ENCODE measurements at regions not wholly inside any gene's neighbourhood (a gene's known extent, or its start where the extent isn't known, plus 50 kb on each side); places are given as distances from the start of the nearest gene placed in this dataset.

DNA sequence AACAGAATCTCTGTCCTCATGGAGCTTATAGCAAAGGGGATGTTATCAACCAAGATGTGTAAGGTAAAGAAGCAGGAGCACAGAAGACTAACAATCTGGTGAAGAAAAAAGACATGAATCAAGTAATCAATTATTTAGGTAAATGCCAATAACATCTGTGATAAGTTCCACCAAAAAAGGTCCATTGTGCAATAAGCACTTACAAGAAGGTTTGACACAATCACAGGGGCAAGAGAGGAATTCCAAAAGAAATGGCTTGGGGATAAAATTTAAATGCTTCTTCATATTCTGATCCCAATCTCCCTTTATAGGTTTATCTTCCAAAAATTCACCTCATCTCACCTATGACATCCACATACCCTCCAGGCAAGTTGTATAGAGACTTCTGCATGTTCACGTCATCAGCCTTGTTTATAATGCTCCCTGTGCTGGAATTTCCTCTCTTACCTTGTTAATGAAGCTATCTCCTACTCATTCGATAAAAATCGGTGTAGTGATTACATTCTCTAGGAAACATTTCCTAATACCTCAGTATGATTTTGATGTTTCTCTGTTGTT is 53.6 kb upstream of the DPT start:
- Mint-ChIP-seq H3K27me3 (peaks cover 17% of the 10 kb centered on the region), H3K4me1 (no peaks in the 10 kb centered on the region), H3K36me3 (ENCODE audit: insufficient read depth) (peaks cover 2% of the 10 kb centered on the region), H3K4me3 (no peak overlapping the region), H3K27ac (ENCODE audit: low read depth) (no peak overlapping the region), H3K9me3 (no peaks in the 10 kb centered on the region)
- ATAC-seq (replicated peaks; ENCODE audit: extremely low read depth, poor library complexity, severe bottlenecking), result no peak
- no peak for DNase-seq (ENCODE audit: low spot score in 2 of 2)

DNA sequence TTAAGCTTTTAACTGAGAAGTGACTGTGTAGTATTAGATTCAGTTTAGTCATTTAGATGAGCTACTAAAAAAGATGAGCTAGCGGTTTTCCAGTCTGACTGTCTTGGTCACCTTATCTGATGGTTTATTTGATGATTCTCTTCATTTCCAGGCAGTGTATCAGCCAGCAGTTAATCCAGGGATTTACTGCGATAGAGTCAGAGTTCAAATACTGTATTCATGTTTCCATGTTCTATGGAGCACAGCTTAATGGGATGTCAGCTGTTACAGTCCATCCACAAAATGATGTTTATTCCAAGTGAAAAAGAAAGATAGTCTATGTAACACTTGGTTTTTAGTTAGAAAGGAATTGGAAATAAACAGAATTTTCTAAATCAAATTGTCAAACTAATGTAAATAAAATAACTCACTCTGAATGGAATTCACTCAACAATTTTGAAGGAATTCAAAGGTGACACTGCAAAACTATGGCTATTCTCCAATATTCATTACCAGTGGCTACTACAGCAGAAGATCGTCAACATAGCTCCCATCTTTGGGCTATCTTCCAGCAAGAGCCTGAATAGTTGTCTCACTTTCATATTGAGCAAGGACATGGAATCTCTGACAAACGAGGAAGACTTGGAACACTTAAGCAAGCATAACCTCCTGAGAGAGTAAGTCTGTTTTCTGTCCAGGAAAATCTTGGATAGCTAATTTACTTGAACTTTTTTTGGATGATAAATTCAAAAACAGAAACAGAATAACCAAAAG is 54.6 kb upstream of the DPT start:
- DNase-seq (ENCODE audit: low spot score in 2 of 2) (no peak), ATAC-seq (replicated peaks; ENCODE audit: extremely low read depth, poor library complexity, severe bottlenecking) (no peak)
- peaks cover 2% of the 10 kb centered on the region for H3K36me3 Mint-ChIP-seq (ENCODE audit: insufficient read depth)
- no peak overlapping the region for H3K27ac Mint-ChIP-seq (ENCODE audit: low read depth)
- no peaks in the 10 kb centered on the region for H3K4me1 Mint-ChIP-seq
- H3K9me3 Mint-ChIP-seq, result no peaks in the 10 kb centered on the region
- peaks cover 17% of the 10 kb centered on the region for H3K27me3 Mint-ChIP-seq
- H3K4me3 Mint-ChIP-seq, result no peak overlapping the region

DNA sequence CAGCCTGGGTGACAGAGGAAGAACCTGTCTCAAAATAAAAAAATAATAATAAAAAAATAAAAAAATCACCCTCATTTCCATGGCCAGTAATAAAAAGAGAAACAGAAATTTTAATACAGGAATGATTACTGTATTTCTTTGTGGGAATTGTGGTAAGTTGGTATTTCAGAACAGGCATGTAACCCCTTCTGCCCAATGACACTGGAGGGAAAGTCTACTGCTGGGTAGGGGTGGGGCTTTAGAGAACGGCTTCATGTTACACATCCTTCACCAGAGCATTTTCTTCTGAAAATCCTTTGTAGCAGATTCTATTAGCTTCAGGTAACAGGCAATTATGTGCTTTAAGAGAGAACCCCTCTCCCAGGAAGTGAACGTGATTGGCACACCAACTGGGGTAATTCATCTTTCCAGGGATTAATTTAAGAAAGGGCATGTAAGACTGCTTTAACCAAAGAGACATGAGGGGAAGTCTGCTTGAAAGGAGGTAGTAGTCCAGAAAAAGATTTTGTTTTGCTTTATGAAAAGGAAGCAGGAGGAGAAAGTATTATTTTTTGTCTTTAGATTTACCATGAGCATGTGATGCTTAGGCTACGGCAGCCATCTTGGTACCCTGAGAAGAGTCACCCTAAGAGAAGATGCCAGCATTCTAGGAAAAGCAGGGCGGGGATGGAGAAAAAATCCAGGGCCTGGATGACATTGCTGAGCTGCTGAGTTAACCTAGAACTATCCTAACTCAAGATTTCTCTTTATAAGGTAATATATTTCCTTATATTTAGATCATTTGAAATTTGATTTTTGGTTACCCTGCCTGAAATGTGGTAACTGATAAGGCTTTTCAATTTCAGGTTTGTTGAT is 57.7 kb upstream of the DPT start:
- DNase-seq (ENCODE audit: low spot score in 2 of 2), result no peak
- no peaks in the 10 kb centered on the region for H3K9me3 Mint-ChIP-seq
- H3K4me1 Mint-ChIP-seq, result no peaks in the 10 kb centered on the region
- no peak overlapping the region for H3K4me3 Mint-ChIP-seq
- H3K27ac Mint-ChIP-seq (ENCODE audit: low read depth), result no peak overlapping the region
- peaks cover 2% of the 10 kb centered on the region for H3K36me3 Mint-ChIP-seq (ENCODE audit: insufficient read depth)
- H3K27me3 Mint-ChIP-seq, result peaks cover 17% of the 10 kb centered on the region
- no peak for ATAC-seq (replicated peaks; ENCODE audit: extremely low read depth, poor library complexity, severe bottlenecking)

DNA sequence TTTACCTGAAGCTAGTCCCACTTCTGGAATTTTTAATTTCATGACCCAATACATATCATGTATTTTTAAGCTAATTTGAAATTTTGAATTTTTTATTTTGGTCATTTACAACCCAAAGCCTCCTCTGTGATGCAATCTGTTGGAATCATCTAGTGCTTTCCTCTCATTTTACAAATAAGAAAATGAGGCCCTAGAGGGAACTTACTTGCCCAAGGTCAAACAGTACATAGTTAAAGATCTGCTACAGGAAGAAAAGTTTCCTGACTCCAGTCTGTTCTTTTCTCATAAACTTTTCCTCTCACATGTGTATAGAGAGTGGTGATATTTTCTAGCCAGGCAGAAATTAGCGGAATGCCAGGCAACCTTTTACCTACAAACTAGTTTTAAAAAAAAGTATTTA is 59.3 kb upstream of the DPT start:
- Mint-ChIP-seq H3K4me3 (no peak overlapping the region), H3K27me3 (peaks cover 12% of the 10 kb centered on the region), H3K9me3 (no peaks in the 10 kb centered on the region)

DNA sequence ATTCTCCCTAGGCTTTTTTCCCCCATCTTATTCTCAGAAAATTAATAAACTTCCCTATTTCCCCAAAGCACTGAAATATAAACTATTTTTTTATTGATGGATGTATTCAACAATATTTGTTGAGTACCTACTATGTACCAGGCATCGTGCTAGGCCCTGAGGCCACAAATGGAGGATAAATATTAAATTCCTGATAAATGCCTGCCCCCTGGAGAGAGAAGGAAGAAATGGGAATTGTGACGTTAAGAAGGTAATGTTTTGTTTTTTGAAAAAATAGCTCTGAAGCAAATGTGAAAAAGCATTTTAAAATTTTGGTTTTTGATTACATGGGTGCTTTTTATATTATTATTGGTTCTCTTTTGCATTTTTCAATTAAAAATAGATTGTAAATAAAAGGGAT is 60.5 kb upstream of the DPT start:
- ATAC-seq (replicated peaks; ENCODE audit: extremely low read depth, poor library complexity, severe bottlenecking), result no peak
- DNase-seq (ENCODE audit: low spot score in 2 of 2), result no peak
- H3K36me3 Mint-ChIP-seq (ENCODE audit: insufficient read depth), result no peaks in the 10 kb centered on the region
- H3K27ac Mint-ChIP-seq (ENCODE audit: low read depth), result no peak overlapping the region
- no peaks in the 10 kb centered on the region for H3K4me1 Mint-ChIP-seq
- H3K4me3 Mint-ChIP-seq, result no peak overlapping the region
- no peaks in the 10 kb centered on the region for H3K9me3 Mint-ChIP-seq
- H3K27me3 Mint-ChIP-seq, result peaks cover 23% of the 10 kb centered on the region

More for the DNA sequence above, 59.3 kb upstream of the DPT start:
- no peak for DNase-seq (ENCODE audit: low spot score in 2 of 2)
- no peak overlapping the region for H3K27ac Mint-ChIP-seq (ENCODE audit: low read depth)
- no peaks in the 10 kb centered on the region for H3K36me3 Mint-ChIP-seq (ENCODE audit: insufficient read depth)
- no peak for ATAC-seq (replicated peaks; ENCODE audit: extremely low read depth, poor library complexity, severe bottlenecking)
- no peaks in the 10 kb centered on the region for H3K4me1 Mint-ChIP-seq

DNA sequence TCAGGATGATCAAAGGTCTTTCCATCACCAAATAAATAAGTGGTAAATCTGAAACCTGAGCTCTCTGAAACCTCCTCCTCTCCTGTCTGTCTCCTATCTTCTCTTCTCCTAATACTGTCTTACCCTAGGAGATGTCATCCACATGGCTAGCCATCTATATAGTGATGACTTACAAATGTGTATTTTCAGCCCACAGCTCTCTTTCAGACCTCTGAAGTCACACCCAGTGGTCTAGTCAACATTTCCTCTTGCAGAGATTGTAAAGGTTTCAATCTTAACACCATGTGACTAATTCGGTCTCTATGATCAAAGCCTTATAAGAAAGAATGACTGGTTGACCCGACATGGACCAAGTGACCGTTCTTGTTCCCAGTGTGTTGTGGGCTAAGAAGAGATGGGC is 63.1 kb upstream of the DPT start:
- H3K27ac Mint-ChIP-seq (ENCODE audit: low read depth), result no peak overlapping the region
- H3K4me3 Mint-ChIP-seq, result no peak overlapping the region
- no peak for DNase-seq (ENCODE audit: low spot score in 2 of 2)
- no peaks in the 10 kb centered on the region for H3K36me3 Mint-ChIP-seq (ENCODE audit: insufficient read depth)
- no peaks in the 10 kb centered on the region for H3K4me1 Mint-ChIP-seq
- ATAC-seq (replicated peaks; ENCODE audit: extremely low read depth, poor library complexity, severe bottlenecking), result no peak
- H3K9me3 Mint-ChIP-seq, result no peaks in the 10 kb centered on the region
- peaks cover 22% of the 10 kb centered on the region for H3K27me3 Mint-ChIP-seq

DNA sequence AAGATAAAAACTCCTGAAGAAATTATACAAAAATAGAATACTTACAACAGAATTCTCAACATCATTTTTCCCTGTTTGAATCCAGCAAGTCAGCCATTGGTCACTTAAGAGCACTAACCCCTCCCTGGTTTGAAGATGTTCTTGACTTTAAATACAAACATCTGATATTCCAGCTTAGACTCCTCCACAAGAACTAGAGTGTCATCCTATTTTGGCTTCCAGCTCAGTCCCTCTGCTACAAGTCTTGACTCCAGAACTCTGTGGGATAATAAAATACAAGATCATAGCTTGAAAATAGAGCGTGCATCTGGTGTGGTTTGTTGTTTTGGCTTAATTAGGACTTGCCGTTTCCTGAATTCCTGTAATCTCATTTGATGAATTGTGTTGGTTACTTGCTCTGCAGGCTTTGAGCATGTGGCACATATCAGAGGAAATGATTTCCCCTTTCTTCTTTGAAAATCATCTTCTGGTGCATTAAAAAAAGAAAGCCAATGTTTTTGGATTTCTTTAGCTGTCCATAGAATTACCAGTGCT is 63.7 kb upstream of the DPT start:
- no peak for ATAC-seq (replicated peaks; ENCODE audit: extremely low read depth, poor library complexity, severe bottlenecking)
- no peaks in the 10 kb centered on the region for H3K9me3 Mint-ChIP-seq
- peaks cover 22% of the 10 kb centered on the region for H3K27me3 Mint-ChIP-seq
- DNase-seq (ENCODE audit: low spot score in 2 of 2), result no peak
- H3K27ac Mint-ChIP-seq (ENCODE audit: low read depth), result no peak overlapping the region
- H3K4me1 Mint-ChIP-seq, result no peaks in the 10 kb centered on the region
- H3K36me3 Mint-ChIP-seq (ENCODE audit: insufficient read depth), result no peaks in the 10 kb centered on the region
- no peak overlapping the region for H3K4me3 Mint-ChIP-seq

DNA sequence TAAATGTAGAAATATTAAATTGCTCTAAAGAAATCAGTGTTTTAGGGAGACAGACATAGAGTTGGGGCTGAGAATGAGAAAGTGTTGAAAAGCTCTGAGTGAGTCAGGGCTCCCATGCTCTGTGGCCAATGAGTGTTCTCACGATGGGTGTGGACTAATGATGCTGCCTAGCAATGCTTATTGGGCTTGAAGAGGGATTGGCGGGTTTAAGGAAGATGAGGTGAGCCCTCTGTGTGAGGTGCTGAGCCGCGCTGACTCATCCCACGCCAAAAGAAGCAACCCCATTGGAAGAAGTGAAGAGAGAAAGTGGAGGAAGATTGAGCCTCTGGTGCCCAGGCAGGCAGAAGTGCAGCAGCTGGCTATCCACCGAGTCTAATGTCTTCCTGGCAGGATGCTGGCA is 65.1 kb upstream of the DPT start:
- Mint-ChIP-seq H3K36me3 (ENCODE audit: insufficient read depth) (no peaks in the 10 kb centered on the region), H3K27ac (ENCODE audit: low read depth) (no peak overlapping the region), H3K9me3 (no peaks in the 10 kb centered on the region), H3K27me3 (peaks cover 22% of the 10 kb centered on the region), H3K4me1 (no peaks in the 10 kb centered on the region), H3K4me3 (no peak overlapping the region)
- no peak for ATAC-seq (replicated peaks; ENCODE audit: extremely low read depth, poor library complexity, severe bottlenecking)
- DNase-seq (ENCODE audit: low spot score in 2 of 2), result no peak

DNA sequence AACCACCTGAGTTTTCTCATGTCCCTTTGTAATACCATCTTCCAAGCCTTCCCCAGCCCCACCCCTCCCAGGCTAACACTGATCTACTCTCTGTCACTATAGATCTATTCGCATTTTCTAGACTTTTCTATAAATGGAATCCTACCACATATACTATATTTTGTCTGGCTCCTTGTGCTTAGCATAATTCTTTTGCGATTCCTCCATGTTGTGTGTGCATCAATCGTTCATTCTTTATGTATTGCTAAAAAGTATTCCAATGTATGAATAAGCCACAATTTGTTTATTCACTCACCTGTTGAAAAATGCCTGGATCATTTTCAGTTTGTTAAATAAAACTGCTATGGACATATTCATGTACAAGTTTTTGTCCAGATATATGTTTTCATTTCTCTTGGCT is 66.7 kb upstream of the DPT start:
- ATAC-seq (replicated peaks; ENCODE audit: extremely low read depth, poor library complexity, severe bottlenecking) (no peak), DNase-seq (ENCODE audit: low spot score in 2 of 2) (no peak)
- Mint-ChIP-seq H3K4me3 (no peak overlapping the region), H3K27ac (ENCODE audit: low read depth) (no peak overlapping the region), H3K27me3 (peaks cover 22% of the 10 kb centered on the region), H3K36me3 (ENCODE audit: insufficient read depth) (no peaks in the 10 kb centered on the region), H3K4me1 (no peaks in the 10 kb centered on the region), H3K9me3 (no peaks in the 10 kb centered on the region)

DNA sequence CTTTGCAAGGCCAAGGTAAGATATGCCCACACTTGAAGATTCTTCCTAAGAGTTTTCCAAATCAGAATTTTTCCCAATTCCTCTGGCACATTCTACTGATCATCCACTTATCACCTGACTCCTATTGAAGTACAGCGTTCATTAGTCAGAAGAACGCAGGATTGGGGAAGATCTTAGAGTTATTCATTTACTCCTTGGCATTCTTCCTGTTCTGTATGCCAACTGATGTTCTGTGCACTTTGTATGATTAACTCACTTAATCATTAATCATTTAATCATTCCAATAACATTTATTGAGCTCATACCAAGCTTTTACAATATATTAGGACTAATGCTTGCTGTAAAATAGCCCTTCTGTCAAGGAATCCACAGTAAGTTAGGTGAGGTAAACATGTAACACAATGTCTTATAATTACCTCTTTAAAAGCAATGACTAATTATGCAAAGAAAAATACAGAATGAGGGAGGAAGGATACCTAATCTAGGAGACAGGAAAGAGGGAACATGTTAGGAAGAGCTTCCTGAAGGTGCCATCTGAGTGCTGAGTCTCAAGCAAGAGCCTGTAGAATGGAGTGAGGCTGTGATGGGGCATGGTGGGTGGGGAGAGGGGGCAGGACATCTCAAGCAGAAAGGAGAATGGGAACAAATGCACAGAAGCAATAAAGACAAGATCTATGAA is 71.1 kb upstream of the DPT start:
- DNase-seq (ENCODE audit: low spot score in 2 of 2) (no peak), ATAC-seq (replicated peaks; ENCODE audit: extremely low read depth, poor library complexity, severe bottlenecking) (no peak)
- H3K9me3 Mint-ChIP-seq, result no peaks in the 10 kb centered on the region
- no peaks in the 10 kb centered on the region for H3K4me1 Mint-ChIP-seq
- H3K27ac Mint-ChIP-seq (ENCODE audit: low read depth), result no peak overlapping the region
- H3K27me3 Mint-ChIP-seq, result peaks cover under 1% of the 10 kb centered on the region
- no peak overlapping the region for H3K4me3 Mint-ChIP-seq
- H3K36me3 Mint-ChIP-seq (ENCODE audit: insufficient read depth), result no peaks in the 10 kb centered on the region

DNA sequence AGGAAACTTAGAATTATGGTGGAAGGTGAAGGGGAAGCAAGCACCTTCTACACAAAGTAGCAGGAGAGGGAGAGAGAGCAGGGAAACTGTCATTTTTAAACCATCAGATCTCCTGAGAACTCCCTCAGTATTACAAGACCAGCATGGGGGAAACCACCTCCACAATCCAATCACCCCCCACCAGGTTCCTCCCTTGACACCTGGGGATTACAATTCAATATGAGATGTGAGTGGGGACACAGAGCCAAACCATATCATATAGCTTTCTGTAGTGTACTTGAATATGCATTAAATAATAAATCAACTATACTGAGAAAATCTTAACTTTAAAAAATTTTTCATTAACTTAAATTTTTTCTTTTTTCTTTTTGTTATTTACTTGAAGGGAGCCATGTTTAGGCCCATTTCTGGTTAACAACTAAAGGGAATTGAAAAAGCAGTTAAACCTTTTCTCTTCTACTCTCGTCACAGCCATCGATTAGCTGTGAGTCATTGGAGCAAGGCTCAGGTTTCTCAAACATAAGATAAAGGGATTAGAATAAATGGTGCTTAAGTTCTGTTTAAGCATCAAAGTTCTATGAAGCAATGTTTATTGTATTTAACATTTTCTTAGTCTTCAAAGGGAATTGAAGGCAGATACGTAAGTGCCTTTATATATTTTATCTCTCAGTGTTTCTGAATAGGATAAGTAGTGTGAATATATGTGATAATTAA is 72.2 kb upstream of the DPT start:
- Mint-ChIP-seq H3K36me3 (ENCODE audit: insufficient read depth) (no peaks in the 10 kb centered on the region), H3K4me3 (no peak overlapping the region), H3K9me3 (no peaks in the 10 kb centered on the region), H3K27ac (ENCODE audit: low read depth) (no peak overlapping the region), H3K27me3 (peaks cover 1% of the 10 kb centered on the region), H3K4me1 (no peaks in the 10 kb centered on the region)
- ATAC-seq (replicated peaks; ENCODE audit: extremely low read depth, poor library complexity, severe bottlenecking), result no peak
- DNase-seq (ENCODE audit: low spot score in 2 of 2), result no peak

Data from central memory CD8-positive, alpha-beta T cell (primary cell).